Naive thymus-derived CD4-positive, alpha-beta T cell (primary cell): ENCODE measurements at regions not wholly inside any gene's neighbourhood (a gene's known extent, or its start where the extent isn't known, plus 50 kb on each side); places are given as distances from the start of the nearest gene placed in this dataset.
"Not testable (repeated sequence)": the region's sequence is repeated elsewhere in the genome, so short reads cannot be mapped to it uniquely, and the experiment has no call there.

Experiments used
- ATAC-seq: fragments of 150-1000 bp; cut with Tn5 transposase; 2 replicates; pipeline ENCODE4 v1.10.0; 2021; ENCODE audit warnings: mild to moderate bottlenecking, moderate library complexity
- CTCF ChIA-PET: fragments of 350-600 bp; sonication (Branson Sonifier 250); formaldehyde crosslinking; loops from one replicate; lab custom pipeline; 2021; ENCODE audit warnings: antibody characterized with exemption; lab: Charles Lee
- POLR2A ChIA-PET: fragments of 350-600 bp; sonication (Branson Sonifier 250); formaldehyde crosslinking; loops from one replicate; lab custom pipeline; 2021; ENCODE audit warnings: antibody characterized with exemption, inconsistent platforms; lab: Charles Lee
- DNase-seq, 9 donors: peaks; one replicate each; pipeline versions ENCODE4 v3.0.0 to v3.0.0-alpha.2; 2020 to 2022; ENCODE audit warnings: mixed read lengths in 1 of 9
- H3K27ac ChIP-seq: one replicate; pipeline ENCODE4 v1.7.0; 2013; ENCODE audit warnings: mild to moderate bottlenecking, low read depth, low read length, moderate library complexity
- H3K27me3 ChIP-seq, 2 donors: one replicate each; pipeline ENCODE4 v1.7.0; 2013; ENCODE audit warnings: low read length in 2 of 2, mild to moderate bottlenecking in 2 of 2, moderate library complexity in 2 of 2; ENCODE audit not compliant: control insufficient read depth in 2 of 2, insufficient read depth in 2 of 2
- H3K36me3 ChIP-seq, 3 experiments: 1 replicate in 2 of 3; 2 replicates in 1 of 3; pipeline ENCODE4 v1.7.0; 2013; ENCODE audit warnings: low read length in 3 of 3, mild to moderate bottlenecking in 3 of 3, moderate library complexity in 1 of 3; ENCODE audit not compliant: insufficient read depth in 3 of 3, control insufficient read depth in 2 of 3
- H3K4me1 ChIP-seq, 2 donors: one replicate each; pipeline ENCODE4 v1.7.0; 2013; ENCODE audit warnings: low read length in 2 of 2, mild to moderate bottlenecking in 2 of 2, moderate library complexity in 1 of 2; ENCODE audit not compliant: control insufficient read depth in 2 of 2, insufficient read depth in 2 of 2
- H3K4me3 ChIP-seq: 2 replicates; pipeline ENCODE4 v1.7.0; 2013; ENCODE audit warnings: mild to moderate bottlenecking, low read length
- H3K9me3 ChIP-seq, 3 experiments: 1 replicate in 2 of 3; 2 replicates in 1 of 3; pipeline ENCODE4 v1.7.0; 2013; ENCODE audit warnings: low read length in 3 of 3; ENCODE audit not compliant: control insufficient read depth in 2 of 3
- H3K27ac Mint-ChIP-seq, 9 donors: one replicate each; pipeline ENCODE4 v1.8.0; 2020 to 2022; ENCODE audit warnings: mixed read lengths in 9 of 9, mild to moderate bottlenecking in 8 of 9, moderate library complexity in 5 of 9, inconsistent platforms in 2 of 9
- H3K27me3 Mint-ChIP-seq, 5 donors: one replicate each; pipeline ENCODE4 v1.8.0; 2021 to 2022; ENCODE audit warnings: mixed read lengths in 5 of 5, mild to moderate bottlenecking in 1 of 5
- H3K36me3 Mint-ChIP-seq, 5 donors: one replicate each; pipeline ENCODE4 v1.8.0; 2020 to 2022; ENCODE audit warnings: mixed read lengths in 5 of 5, mild to moderate bottlenecking in 3 of 5, inconsistent platforms in 1 of 5
- H3K4me1 Mint-ChIP-seq, 7 donors: one replicate each; pipeline ENCODE4 v1.8.0; 2020 to 2022; ENCODE audit warnings: mixed read lengths in 7 of 7, mild to moderate bottlenecking in 3 of 7, inconsistent platforms in 1 of 7
- H3K4me3 Mint-ChIP-seq, 10 donors: one replicate each; pipeline ENCODE4 v1.8.0; 2020 to 2022; ENCODE audit warnings: mild to moderate bottlenecking in 10 of 10, mixed read lengths in 10 of 10, moderate library complexity in 6 of 10, inconsistent platforms in 2 of 10
- H3K9me3 Mint-ChIP-seq, 11 donors: one replicate each; pipeline ENCODE4 v1.8.0; 2020 to 2022; ENCODE audit warnings: mixed read lengths in 11 of 11, mild to moderate bottlenecking in 4 of 11, inconsistent platforms in 1 of 11, moderate library complexity in 1 of 11
- intact Hi-C, 2 donors: fragments of 100-400 bp; cut with micrococcal nuclease; formaldehyde crosslinking; loops; one replicate each; pipeline ENCODE4 v1.15.1; 2023

- Histone ChIP-seq H3K4me3 (no peak overlapping the region), H3K4me1 (no peaks in the 10 kb centered on the region), H3K9me3 (peaks cover 0 to 3% (median 0%) of the 10 kb centered on the region in 3 experiments), H3K27ac (no peak overlapping the region), H3K36me3 (no peaks in the 10 kb centered on the region), H3K27me3 (no peaks in the 10 kb centered on the region)
- ATAC-seq: no peak
- H3K27ac Mint-ChIP-seq: no peak overlapping the region
- DNase-seq: no peak
- peaks cover 0 to 19% (median 4%) of the 10 kb centered on the region in 11 donors for H3K9me3 Mint-ChIP-seq
- H3K27me3 Mint-ChIP-seq: no peaks in the 10 kb centered on the region
- ChIA-PET POLR2A (no interaction called here), CTCF (interaction anchor here (0.6 kb wide), 1 partner anchor 43 kb away, joined by 3 read pairs; no protein-coding TSS in a partner anchor)
- H3K4me1 Mint-ChIP-seq: no peaks in the 10 kb centered on the region
- no peak overlapping the region for H3K4me3 Mint-ChIP-seq
- no peaks in the 10 kb centered on the region for H3K36me3 Mint-ChIP-seq
- intact Hi-C loops: no loop called here
Measured at GRCh38 chr5:24232929-24233498, 411.8 kb downstream of the CDH10 start.

GRCh38 chr5:24235946-24236345, 408.8 kb downstream of the CDH10 start:
- H3K4me1 Mint-ChIP-seq: no peaks in the 10 kb centered on the region
- ChIA-PET POLR2A (no interaction called here), CTCF (no interaction called here)
- no peaks in the 10 kb centered on the region for H3K27me3 Mint-ChIP-seq
- Histone ChIP-seq H3K4me3 (no peak overlapping the region), H3K36me3 (no peaks in the 10 kb centered on the region), H3K27ac (no peak overlapping the region), H3K4me1 (no peaks in the 10 kb centered on the region), H3K27me3 (no peaks in the 10 kb centered on the region), H3K9me3 (no peaks in the 10 kb centered on the region)
- no peaks in the 10 kb centered on the region for H3K36me3 Mint-ChIP-seq
- DNase-seq (no peak), ATAC-seq (no peak)
- no peak overlapping the region for H3K27ac Mint-ChIP-seq
- H3K9me3 Mint-ChIP-seq: peaks cover 0 to 21% (median 5%) of the 10 kb centered on the region in 11 donors
- intact Hi-C loops: no loop called here
- no peak overlapping the region for H3K4me3 Mint-ChIP-seq

GRCh38 chr5:24245821-24246220, 399.0 kb downstream of the CDH10 start:
- ATAC-seq: no peak
- H3K9me3 ChIP-seq: no peaks in the 10 kb centered on the region
- no peak overlapping the region for H3K27ac ChIP-seq
- peaks cover 0 to 5% (median 0%) of the 10 kb centered on the region in 5 donors for H3K36me3 Mint-ChIP-seq
- no peak for DNase-seq
- H3K27ac Mint-ChIP-seq: no peak overlapping the region
- H3K9me3 Mint-ChIP-seq: peaks cover 0 to 31% (median 8%) of the 10 kb centered on the region in 11 donors
- intact Hi-C loops: no loop called here
- no peaks in the 10 kb centered on the region for H3K4me1 ChIP-seq
- no peak overlapping the region for H3K4me3 Mint-ChIP-seq
- ChIA-PET POLR2A (no interaction called here), CTCF (no interaction called here)
- no peaks in the 10 kb centered on the region for H3K4me1 Mint-ChIP-seq
- H3K27me3 ChIP-seq: no peaks in the 10 kb centered on the region
- H3K4me3 ChIP-seq: no peak overlapping the region
- H3K27me3 Mint-ChIP-seq: no peaks in the 10 kb centered on the region
- no peaks in the 10 kb centered on the region for H3K36me3 ChIP-seq

- ATAC-seq: no peak
- Histone ChIP-seq H3K36me3 (no peaks in the 10 kb centered on the region), H3K9me3 (peaks cover 0 to 3% (median 0%) of the 10 kb centered on the region in 3 experiments), H3K4me3 (no peak overlapping the region), H3K27ac (no peak overlapping the region), H3K27me3 (no peaks in the 10 kb centered on the region), H3K4me1 (no peaks in the 10 kb centered on the region)
- Mint-ChIP-seq H3K9me3 (peaks cover 0 to 14% (median 4%) of the 10 kb centered on the region in 11 donors), H3K27ac (no peak overlapping the region), H3K36me3 (peaks cover 0 to 4% (median 0%) of the 10 kb centered on the region in 5 donors), H3K4me3 (no peak overlapping the region), H3K27me3 (no peaks in the 10 kb centered on the region), H3K4me1 (peaks cover 0 to 1% (median 0%) of the 10 kb centered on the region in 7 donors)
- CTCF ChIA-PET: no interaction called here
- POLR2A ChIA-PET: no interaction called here
- no peak for DNase-seq
- intact Hi-C loops: no loop called here
Measured at GRCh38 chr5:24264547-24264946, 380.2 kb downstream of the CDH10 start.

- Histone ChIP-seq H3K36me3 (no peaks in the 10 kb centered on the region), H3K4me3 (no peak overlapping the region), H3K27me3 (no peaks in the 10 kb centered on the region), H3K9me3 (peaks cover 0 to 3% (median 0%) of the 10 kb centered on the region in 3 experiments), H3K27ac (no peak overlapping the region), H3K4me1 (no peaks in the 10 kb centered on the region)
- ChIA-PET CTCF (no interaction called here), POLR2A (no interaction called here)
- H3K4me3 Mint-ChIP-seq: no peak overlapping the region
- intact Hi-C loops: no loop called here
- no peak overlapping the region for H3K27ac Mint-ChIP-seq
- H3K4me1 Mint-ChIP-seq: peaks cover 0 to 1% (median 0%) of the 10 kb centered on the region in 7 donors
- no peaks in the 10 kb centered on the region for H3K27me3 Mint-ChIP-seq
- ATAC-seq (no peak), DNase-seq (no peak)
- H3K9me3 Mint-ChIP-seq: peaks cover 0 to 13% (median 4%) of the 10 kb centered on the region in 11 donors
- peaks cover 0 to 4% (median 0%) of the 10 kb centered on the region in 5 donors for H3K36me3 Mint-ChIP-seq
Measured at GRCh38 chr5:24265306-24265705, 379.5 kb downstream of the CDH10 start.

GRCh38 chr5:24268482-24269056, 376.2 kb downstream of the CDH10 start:
- intact Hi-C loops: no loop called here
- H3K4me1 Mint-ChIP-seq: peaks cover 0 to 1% (median 0%) of the 10 kb centered on the region in 7 donors
- DNase-seq: no peak
- ChIA-PET POLR2A (interaction anchor here (0.6 kb wide), 1 partner anchor 98 kb away, joined by 3 read pairs; no protein-coding TSS in a partner anchor), CTCF (no interaction called here)
- Histone ChIP-seq H3K4me1 (no peaks in the 10 kb centered on the region), H3K9me3 (peaks cover 0 to 3% (median 0%) of the 10 kb centered on the region in 3 experiments), H3K36me3 (no peaks in the 10 kb centered on the region), H3K27ac (no peak overlapping the region), H3K4me3 (no peak overlapping the region), H3K27me3 (no peaks in the 10 kb centered on the region)
- no peak for ATAC-seq
- H3K27ac Mint-ChIP-seq: no peak overlapping the region
- H3K4me3 Mint-ChIP-seq: no peak overlapping the region
- peaks cover 0 to 13% (median 6%) of the 10 kb centered on the region in 11 donors for H3K9me3 Mint-ChIP-seq
- H3K27me3 Mint-ChIP-seq: no peaks in the 10 kb centered on the region
- peaks cover 0 to 4% (median 0%) of the 10 kb centered on the region in 5 donors for H3K36me3 Mint-ChIP-seq

- H3K27ac Mint-ChIP-seq, POLR2A ChIA-PET, H3K27ac ChIP-seq, DNase-seq, H3K4me3 ChIP-seq, ATAC-seq, H3K4me1 ChIP-seq, CTCF ChIA-PET, H3K27me3 ChIP-seq, H3K4me3 Mint-ChIP-seq, H3K36me3 Mint-ChIP-seq, H3K27me3 Mint-ChIP-seq, intact Hi-C loops, H3K9me3 ChIP-seq, H3K4me1 Mint-ChIP-seq, H3K36me3 ChIP-seq: not testable (repeated sequence)
- H3K9me3 Mint-ChIP-seq: peaks cover 0 to 18% (median 6%) of the 10 kb centered on the region in 11 donors
Measured at GRCh38 chr5:24271702-24272118, 373.1 kb downstream of the CDH10 start.
